ENCODE measurements at regions not wholly inside any gene's neighbourhood (a gene's known extent, or its start where the extent isn't known, plus 50 kb on each side); places are given as distances from the start of the nearest gene placed in this dataset.

DNA sequence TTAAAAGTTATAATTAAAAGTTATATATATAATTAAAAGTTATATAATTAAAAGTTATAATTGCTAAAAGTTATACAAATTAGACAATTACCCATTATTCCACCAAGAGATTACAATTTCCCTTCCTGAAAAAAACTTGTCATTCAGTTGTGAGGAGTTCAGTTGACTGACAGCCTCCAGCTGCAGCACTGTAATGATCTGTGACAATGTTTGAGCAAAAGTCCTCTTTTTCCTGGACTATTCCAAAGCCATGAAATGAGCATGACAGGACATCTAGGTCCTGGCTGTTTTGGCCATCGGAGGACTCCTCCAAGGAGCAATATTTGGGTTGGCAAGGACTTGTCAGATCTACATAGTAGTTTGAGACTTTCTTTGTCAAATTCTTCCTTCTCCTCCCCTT, 258.7 kb upstream of the EDNRB start (continued):
- no peak for TF ChIP-seq ZNF462 (CRISPR knock-in tag; IDR thresholded peaks at IDR 0.05)

DNA sequence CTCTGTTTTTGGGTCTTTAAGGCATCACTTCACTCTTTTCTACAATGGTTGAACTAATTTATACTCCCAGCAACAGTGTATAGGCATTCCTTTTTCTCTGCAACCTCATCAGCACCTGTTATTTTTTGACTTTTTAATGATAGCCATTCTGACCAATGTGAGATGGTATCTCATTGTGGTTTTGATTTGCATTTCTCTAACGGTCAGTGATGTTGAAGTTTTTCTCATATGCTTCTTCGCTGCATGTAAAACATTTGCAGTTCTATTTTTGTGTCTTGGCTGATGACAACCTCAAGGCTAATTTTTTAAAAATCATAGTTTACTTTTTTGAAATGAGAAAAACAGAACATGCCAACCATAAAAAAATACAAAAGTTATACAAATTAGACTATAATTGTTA, 258.2 kb upstream of the EDNRB start:
- DNase-seq (ENCODE audit: low spot score): no peak
- no peak for ATAC-seq
- Mint-ChIP-seq H3K4me1 (no peaks in the 10 kb centered on the region), H3K4me3 (no peak overlapping the region), H3K36me3 (ENCODE audit: low read depth) (no peaks in the 10 kb centered on the region), H3K9me3 (no peaks in the 10 kb centered on the region), H3K27me3 (ENCODE audit: insufficient read depth, low read depth, poor library complexity) (no peaks in the 10 kb centered on the region), H3K27ac (no peak overlapping the region)
- Histone ChIP-seq H4K20me1 (replicated peaks; ENCODE audit: insufficient read depth) (no peaks in the 10 kb centered on the region), H3K9me2 (ENCODE audit: insufficient read depth) (no peaks in the 10 kb centered on the region), H3K27ac (ENCODE audit: low read depth) (no peak overlapping the region), H2AFZ (no peak overlapping the region), H3K4me3 (no peak overlapping the region), H3K4me1 (ENCODE audit: insufficient read depth) (no peaks in the 10 kb centered on the region), H3F3A (replicated peaks; ENCODE audit: low read depth) (no peaks in the 10 kb centered on the region), H3K36me3 (ENCODE audit: insufficient read depth) (no peaks in the 10 kb centered on the region), H3K79me2 (replicated peaks; ENCODE audit: insufficient read depth) (no peaks in the 10 kb centered on the region), H3K4me2 (no peak overlapping the region), H3K27me3 (ENCODE audit: insufficient read depth) (no peaks in the 10 kb centered on the region)
- TF ChIP-seq NANOG (IDR thresholded peaks at IDR 0.05; ENCODE audit: borderline replicate concordance) (no peak), EZH2 (IDR thresholded peaks at IDR 0.05; ENCODE audit: low read depth, unreplicated experiment) (no peak), ZNF114 (CRISPR knock-in tag; IDR thresholded peaks at IDR 0.05) (no peak), POLR2AphosphoS5 (IDR thresholded peaks at IDR 0.05; ENCODE audit: low read depth) (no peak), ZNF331 (CRISPR knock-in tag; IDR thresholded peaks at IDR 0.05; ENCODE audit: low read depth) (no peak), CREB1 (CRISPR knock-in tag; IDR thresholded peaks at IDR 0.05; ENCODE audit: low read depth) (no peak), JUNB (IDR thresholded peaks at IDR 0.05; ENCODE audit: unreplicated experiment) (no peak), EZH2phosphoT487 (IDR thresholded peaks at IDR 0.05; ENCODE audit: unreplicated experiment) (no peak), CTCF (conservative IDR thresholded peaks at IDR 0.05; ENCODE audit: low read depth in 2 of 2) (no peak)

Measured in GM23338 (cell line).